GM19023 (cell line): ENCODE measurements at regions not wholly inside any gene's neighbourhood (a gene's known extent, or its start where the extent isn't known, plus 50 kb on each side); places are given as distances from the start of the nearest gene placed in this dataset.
"Not testable (repeated sequence)": the region's sequence is repeated elsewhere in the genome, so short reads cannot be mapped to it uniquely, and the experiment has no call there.

Experiments used
- ATAC-seq: cut with Tn5 transposase; IDR thresholded peaks from one replicate; pipeline ENCODE4 v1.9.1; 2021; ENCODE audit warnings: mild to moderate bottlenecking, moderate library complexity; ENCODE audit not compliant: unreplicated experiment

GRCh38 chr11:97617031-97617430, 1227.2 kb downstream of the JRKL start:
- ATAC-seq = no peak

GRCh38 chr11:97620007-97620406, 1230.2 kb downstream of the JRKL start:
- ATAC-seq = no peak

- no peak for ATAC-seq
These were observed 1231.5 kb downstream of the JRKL start for GRCh38 chr11:97621282-97621681.

GRCh38 chr11:97622795-97623194, 1233.0 kb downstream of the JRKL start:
- ATAC-seq = no peak

GRCh38 chr11:97636741-97637140, 1246.9 kb downstream of the JRKL start:
- ATAC-seq = not testable (repeated sequence)

GRCh38 chr11:97637701-97638100, 1247.9 kb downstream of the JRKL start:
- no peak for ATAC-seq

- no peak for ATAC-seq
These were observed 1248.9 kb downstream of the JRKL start for GRCh38 chr11:97638641-97639224.

GRCh38 chr11:97641988-97642387, 1252.2 kb downstream of the JRKL start:
- no peak for ATAC-seq

- no peak for ATAC-seq
These were observed 1255.9 kb downstream of the JRKL start for GRCh38 chr11:97645736-97646135.

- ATAC-seq = no peak
These were observed 1266.5 kb downstream of the JRKL start for GRCh38 chr11:97656356-97656755.

GRCh38 chr11:97657852-97658251, 1268.0 kb downstream of the JRKL start:
- no peak for ATAC-seq

GRCh38 chr11:97667057-97667456, 1277.2 kb downstream of the JRKL start:
- ATAC-seq = no peak

- ATAC-seq = no peak
These were observed 1293.9 kb downstream of the JRKL start for GRCh38 chr11:97683733-97684132.

GRCh38 chr11:97684486-97685439, 1295.0 kb downstream of the JRKL start:
- no peak for ATAC-seq

GRCh38 chr11:97685695-97686094, 1295.9 kb downstream of the JRKL start:
- no peak for ATAC-seq

- ATAC-seq = no peak
These were observed 1297.3 kb downstream of the JRKL start for GRCh38 chr11:97687111-97687510.

- no peak for ATAC-seq
These were observed 1301.2 kb downstream of the JRKL start for GRCh38 chr11:97691061-97691460.

- no peak for ATAC-seq
These were observed 1313.1 kb downstream of the JRKL start for GRCh38 chr11:97702951-97703350.

- no peak for ATAC-seq
These were observed 1314.0 kb downstream of the JRKL start for GRCh38 chr11:97703851-97704250.

- ATAC-seq = not testable (repeated sequence)
These were observed 1315.3 kb upstream of the CNTN5 start for GRCh38 chr11:97705441-97705840.

GRCh38 chr11:97717922-97718321, 1302.8 kb upstream of the CNTN5 start:
- ATAC-seq = no peak

- ATAC-seq = no peak
These were observed 1298.7 kb upstream of the CNTN5 start for GRCh38 chr11:97722065-97722464.
